ENCODE measurements at regions not wholly inside any gene's neighbourhood (a gene's known extent, or its start where the extent isn't known, plus 50 kb on each side); places are given as distances from the start of the nearest gene placed in this dataset.

GRCh38 chr4:1537410-1538095 is 131.3 kb upstream of the NKX1-1 start:
- peaks cover 24% of the 10 kb centered on the region for H3K4me1 Mint-ChIP-seq (ENCODE audit: low read depth, unreplicated experiment)
- H3K36me3 Mint-ChIP-seq (ENCODE audit: unreplicated experiment), result no peaks in the 10 kb centered on the region
- peaks cover 4% of the 10 kb centered on the region for H3K27me3 Mint-ChIP-seq (ENCODE audit: unreplicated experiment)
- TF ChIP-seq CTCF (IDR thresholded peaks at IDR 0.05; ENCODE audit: partially characterized antibody, unreplicated experiment), result no peak
- peaks cover 10% of the 10 kb centered on the region for H3K9me3 Mint-ChIP-seq (ENCODE audit: unreplicated experiment)
- H3K27ac Mint-ChIP-seq (ENCODE audit: unreplicated experiment), result no peak overlapping the region
- no peak overlapping the region for H3K4me3 Mint-ChIP-seq (ENCODE audit: unreplicated experiment)
- peak; percentile 10 for DNase-seq

GRCh38 chr4:1536579-1537409 is 130.6 kb upstream of the NKX1-1 start:
- H3K9me3 Mint-ChIP-seq (ENCODE audit: unreplicated experiment), result peaks cover 8% of the 10 kb centered on the region
- peaks cover 4% of the 10 kb centered on the region for H3K27me3 Mint-ChIP-seq (ENCODE audit: unreplicated experiment)
- TF ChIP-seq CTCF (IDR thresholded peaks at IDR 0.05; ENCODE audit: partially characterized antibody, unreplicated experiment), result no peak
- H3K4me1 Mint-ChIP-seq (ENCODE audit: low read depth, unreplicated experiment), result peaks cover 24% of the 10 kb centered on the region
- DNase-seq, result peak; percentile 15
- H3K4me3 Mint-ChIP-seq (ENCODE audit: unreplicated experiment), result no peak overlapping the region
- no peak overlapping the region for H3K27ac Mint-ChIP-seq (ENCODE audit: unreplicated experiment)
- H3K36me3 Mint-ChIP-seq (ENCODE audit: unreplicated experiment), result no peaks in the 10 kb centered on the region

GRCh38 chr4:1535926-1536578 is 129.8 kb upstream of the NKX1-1 start:
- peaks cover 24% of the 10 kb centered on the region for H3K4me1 Mint-ChIP-seq (ENCODE audit: low read depth, unreplicated experiment)
- no peak for TF ChIP-seq CTCF (IDR thresholded peaks at IDR 0.05; ENCODE audit: partially characterized antibody, unreplicated experiment)
- no peaks in the 10 kb centered on the region for H3K36me3 Mint-ChIP-seq (ENCODE audit: unreplicated experiment)
- H3K9me3 Mint-ChIP-seq (ENCODE audit: unreplicated experiment), result peaks cover 6% of the 10 kb centered on the region
- no peak overlapping the region for H3K27ac Mint-ChIP-seq (ENCODE audit: unreplicated experiment)
- DNase-seq, result peak; percentile 14
- no peak overlapping the region for H3K4me3 Mint-ChIP-seq (ENCODE audit: unreplicated experiment)
- peaks cover 2% of the 10 kb centered on the region for H3K27me3 Mint-ChIP-seq (ENCODE audit: unreplicated experiment)

- TF ChIP-seq CTCF (IDR thresholded peaks at IDR 0.05; ENCODE audit: partially characterized antibody, unreplicated experiment), result no peak
- DNase-seq, result peak; percentile 12
- peak overlapping the region; percentile 75 for H3K27ac Mint-ChIP-seq (ENCODE audit: unreplicated experiment)
- peaks cover 6% of the 10 kb centered on the region for H3K9me3 Mint-ChIP-seq (ENCODE audit: unreplicated experiment)
- H3K36me3 Mint-ChIP-seq (ENCODE audit: unreplicated experiment), result no peaks in the 10 kb centered on the region
- peaks cover 24% of the 10 kb centered on the region for H3K4me1 Mint-ChIP-seq (ENCODE audit: low read depth, unreplicated experiment)
- no peak overlapping the region for H3K4me3 Mint-ChIP-seq (ENCODE audit: unreplicated experiment)
- H3K27me3 Mint-ChIP-seq (ENCODE audit: unreplicated experiment), result peaks cover 2% of the 10 kb centered on the region
Measured at GRCh38 chr4:1534876-1535526, 128.8 kb upstream of the NKX1-1 start.
